ENCODE measurements at regions not wholly inside any gene's neighbourhood (a gene's known extent, or its start where the extent isn't known, plus 50 kb on each side); places are given as distances from the start of the nearest gene placed in this dataset.

- DNase-seq (ENCODE audit: low read depth) = no peak
These were observed 171.6 kb upstream of the ZNF507 start for GRCh38 chr19:32173836-32174235.

- DNase-seq (ENCODE audit: low read depth) = no peak
These were observed 170.9 kb upstream of the ZNF507 start for GRCh38 chr19:32174386-32175113.

DNA sequence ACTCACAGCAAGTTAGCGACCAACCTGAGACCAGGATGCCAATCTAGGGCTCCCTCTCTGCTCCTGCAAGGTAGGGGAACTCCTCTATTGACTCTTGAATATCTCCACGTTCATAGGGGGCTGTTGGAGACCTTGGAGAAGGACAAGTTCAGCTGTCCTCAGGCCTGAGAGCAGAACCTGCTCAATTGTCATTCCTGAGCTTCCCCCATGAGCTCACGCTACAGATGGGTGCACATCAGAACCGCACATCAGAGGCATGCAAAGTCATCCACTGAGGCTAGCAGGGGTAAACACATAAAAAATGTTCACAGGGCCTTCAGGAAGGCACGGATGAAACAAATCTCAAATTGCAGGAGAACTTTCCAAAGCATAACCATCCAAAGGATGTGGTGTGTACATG lies 168.8 kb upstream of the ZNF507 start:
- no peak for DNase-seq (ENCODE audit: low read depth)

- no peak for DNase-seq (ENCODE audit: low read depth)
These were observed 167.7 kb upstream of the ZNF507 start for GRCh38 chr19:32177686-32178085.

GRCh38 chr19:32178401-32178800 lies 167.0 kb upstream of the ZNF507 start:
- DNase-seq (ENCODE audit: low read depth) = no peak

GRCh38 chr19:32178956-32179355 lies 166.5 kb upstream of the ZNF507 start:
- no peak for DNase-seq (ENCODE audit: low read depth)

DNA sequence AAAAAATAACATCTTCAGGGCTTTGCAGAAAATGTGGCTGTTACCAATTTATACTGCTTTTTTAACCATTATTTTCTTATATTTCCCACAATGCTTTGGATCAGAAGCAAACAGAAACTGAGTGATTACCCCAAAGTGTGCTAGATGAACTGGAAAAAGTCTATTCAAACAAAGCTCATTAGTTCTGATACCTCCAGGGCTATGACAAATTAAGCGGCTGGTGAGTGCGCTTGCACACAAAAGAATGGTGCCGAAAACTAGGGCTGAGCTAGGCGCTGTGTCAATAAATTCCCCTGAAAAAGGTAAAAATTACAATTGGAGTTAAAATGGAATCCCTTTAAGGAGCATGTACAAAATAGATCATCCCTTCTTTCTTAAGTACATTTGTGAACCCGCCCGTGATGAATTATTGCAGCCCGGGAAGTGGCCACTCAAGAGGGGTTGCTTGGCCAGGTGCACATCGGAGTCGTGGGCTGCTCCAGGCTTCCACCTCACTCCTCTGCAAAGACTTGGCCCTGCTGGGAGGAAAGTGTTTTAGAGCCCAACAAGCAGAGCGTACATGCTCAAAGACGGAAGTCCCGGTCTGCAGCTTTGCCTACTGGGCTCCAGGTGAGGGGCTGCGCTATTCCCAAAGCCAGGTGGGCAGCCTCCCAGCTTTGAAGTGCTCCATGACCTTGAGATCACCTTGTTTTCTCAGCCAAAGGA lies 164.0 kb upstream of the ZNF507 start:
- DNase-seq (ENCODE audit: low read depth) = no peak

- DNase-seq (ENCODE audit: low read depth) = no peak
These were observed 158.7 kb upstream of the ZNF507 start for GRCh38 chr19:32186542-32187330.

- no peak for DNase-seq (ENCODE audit: low read depth)
These were observed 156.5 kb upstream of the ZNF507 start for GRCh38 chr19:32188921-32189320.

- DNase-seq (ENCODE audit: low read depth) = no peak
These were observed 155.3 kb upstream of the ZNF507 start for GRCh38 chr19:32189956-32190706.

DNA sequence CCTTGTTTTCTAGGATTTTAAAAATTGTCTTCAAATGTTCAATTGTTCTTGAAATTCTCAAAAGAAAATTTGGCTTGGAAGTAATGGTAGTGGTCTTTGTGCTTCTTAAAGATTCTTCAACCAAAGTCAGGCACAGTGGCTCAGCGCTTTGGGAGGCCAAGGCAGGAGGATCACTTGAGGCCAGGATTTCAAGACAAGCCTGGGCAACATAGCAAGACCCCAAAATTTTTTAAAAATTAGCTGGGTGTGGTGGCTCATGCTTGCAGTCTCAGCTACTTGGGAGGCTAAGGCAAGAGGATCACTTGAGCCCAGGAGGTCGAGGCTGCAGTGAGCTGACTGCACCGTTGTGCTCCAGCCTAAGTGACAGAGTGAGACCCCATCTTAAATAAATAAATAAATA lies 153.5 kb upstream of the ZNF507 start:
- no peak for DNase-seq (ENCODE audit: low read depth)

DNA sequence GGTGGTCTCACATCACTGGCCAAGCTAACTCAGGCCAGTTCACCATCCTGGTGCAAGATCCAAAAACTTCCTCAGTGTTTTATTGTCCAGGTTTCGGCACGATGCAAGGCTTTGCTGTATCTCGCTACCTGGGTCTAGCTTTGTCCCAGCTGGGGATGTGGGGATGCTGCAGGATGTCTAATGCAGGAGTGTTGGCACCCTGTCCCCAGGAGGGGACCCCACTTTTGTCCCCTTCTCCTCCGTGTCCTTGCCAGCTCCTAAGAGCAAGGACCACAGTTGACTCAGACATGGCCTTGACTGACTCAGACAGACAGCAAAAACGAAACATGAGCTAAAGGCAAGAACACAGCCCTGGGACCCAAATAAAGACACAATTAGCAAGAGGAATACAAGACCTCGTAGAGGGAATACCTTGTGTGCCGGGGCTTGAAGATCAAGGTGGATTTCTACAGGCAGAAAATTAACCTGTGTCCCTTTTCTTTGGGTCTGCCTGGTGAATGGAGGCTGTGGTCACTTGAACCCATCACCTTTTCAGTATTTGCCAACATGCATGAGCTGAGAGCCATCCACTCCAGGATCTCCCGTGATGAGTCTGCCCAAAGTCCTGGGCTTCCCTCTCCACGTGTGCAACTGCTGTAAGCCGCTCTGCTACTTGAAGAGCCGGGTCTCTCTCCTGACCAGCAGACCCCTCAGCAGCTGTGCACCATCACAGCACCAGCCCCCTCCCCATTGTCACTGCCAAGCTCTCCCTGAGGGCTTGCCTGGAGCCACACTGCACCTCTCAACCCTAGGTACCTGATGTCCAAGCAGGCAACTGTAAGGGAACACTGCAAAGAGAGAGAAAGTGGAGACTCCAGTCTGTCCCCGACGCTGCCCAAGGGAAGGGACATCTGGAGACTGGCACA lies 149.5 kb upstream of the ZNF507 start:
- no peak for DNase-seq (ENCODE audit: low read depth)

- no peak for DNase-seq (ENCODE audit: low read depth)
These were observed 148.6 kb upstream of the ZNF507 start for GRCh38 chr19:32196690-32197420.

- no peak for DNase-seq (ENCODE audit: low read depth)
These were observed 147.2 kb upstream of the ZNF507 start for GRCh38 chr19:32197896-32198882.

- DNase-seq (ENCODE audit: low read depth) = no peak
These were observed 145.8 kb upstream of the ZNF507 start for GRCh38 chr19:32199501-32200040.

- DNase-seq (ENCODE audit: low read depth) = no peak
These were observed 144.9 kb upstream of the ZNF507 start for GRCh38 chr19:32200312-32201038.

GRCh38 chr19:32201211-32201610 lies 144.2 kb upstream of the ZNF507 start:
- DNase-seq (ENCODE audit: low read depth) = no peak

- DNase-seq (ENCODE audit: low read depth) = no peak
These were observed 143.8 kb upstream of the ZNF507 start for GRCh38 chr19:32201636-32202051.

Data from renal cortical epithelial cell (primary cell).